ENCODE measurements at regions not wholly inside any gene's neighbourhood (a gene's known extent, or its start where the extent isn't known, plus 50 kb on each side); places are given as distances from the start of the nearest gene placed in this dataset.

DNA sequence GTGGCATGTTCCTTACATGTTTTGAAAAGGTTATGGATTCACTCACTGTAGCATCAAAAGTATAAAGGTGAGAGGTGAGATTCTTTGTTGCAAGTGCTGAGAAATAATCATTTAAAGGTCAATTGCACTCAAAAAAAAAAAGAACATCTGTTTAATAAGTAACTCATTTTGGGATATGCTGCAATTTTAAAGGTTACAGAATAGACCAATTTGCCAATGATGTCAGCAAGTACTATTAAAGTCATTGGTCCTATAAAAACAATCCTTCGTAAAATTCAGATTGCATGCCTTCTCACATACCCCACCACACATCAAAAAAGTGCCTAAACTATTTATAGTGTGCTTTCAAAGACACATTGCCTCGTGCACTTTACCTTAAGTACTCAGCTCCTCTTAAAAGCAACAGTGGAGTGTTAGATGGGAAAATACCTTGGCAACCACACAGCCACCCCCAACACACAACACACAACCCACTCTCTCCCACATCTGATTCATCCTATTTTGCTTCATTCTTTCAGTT is 218.2 kb upstream of the ADGRL2 start:
- peaks cover 8% of the 10 kb centered on the region for H3K27me3 Mint-ChIP-seq (ENCODE audit: insufficient read depth)
- no peak for DNase-seq
- TF ChIP-seq, protein P1, sequence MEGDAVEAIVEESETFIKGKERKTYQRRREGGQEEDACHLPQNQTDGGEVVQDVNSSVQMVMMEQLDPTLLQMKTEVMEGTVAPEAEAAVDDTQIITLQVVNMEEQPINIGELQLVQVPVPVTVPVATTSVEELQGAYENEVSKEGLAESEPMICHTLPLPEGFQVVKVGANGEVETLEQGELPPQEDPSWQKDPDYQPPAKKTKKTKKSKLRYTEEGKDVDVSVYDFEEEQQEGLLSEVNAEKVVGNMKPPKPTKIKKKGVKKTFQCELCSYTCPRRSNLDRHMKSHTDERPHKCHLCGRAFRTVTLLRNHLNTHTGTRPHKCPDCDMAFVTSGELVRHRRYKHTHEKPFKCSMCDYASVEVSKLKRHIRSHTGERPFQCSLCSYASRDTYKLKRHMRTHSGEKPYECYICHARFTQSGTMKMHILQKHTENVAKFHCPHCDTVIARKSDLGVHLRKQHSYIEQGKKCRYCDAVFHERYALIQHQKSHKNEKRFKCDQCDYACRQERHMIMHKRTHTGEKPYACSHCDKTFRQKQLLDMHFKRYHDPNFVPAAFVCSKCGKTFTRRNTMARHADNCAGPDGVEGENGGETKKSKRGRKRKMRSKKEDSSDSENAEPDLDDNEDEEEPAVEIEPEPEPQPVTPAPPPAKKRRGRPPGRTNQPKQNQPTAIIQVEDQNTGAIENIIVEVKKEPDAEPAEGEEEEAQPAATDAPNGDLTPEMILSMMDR (IDR thresholded peaks at IDR 0.05): no peak

DNA sequence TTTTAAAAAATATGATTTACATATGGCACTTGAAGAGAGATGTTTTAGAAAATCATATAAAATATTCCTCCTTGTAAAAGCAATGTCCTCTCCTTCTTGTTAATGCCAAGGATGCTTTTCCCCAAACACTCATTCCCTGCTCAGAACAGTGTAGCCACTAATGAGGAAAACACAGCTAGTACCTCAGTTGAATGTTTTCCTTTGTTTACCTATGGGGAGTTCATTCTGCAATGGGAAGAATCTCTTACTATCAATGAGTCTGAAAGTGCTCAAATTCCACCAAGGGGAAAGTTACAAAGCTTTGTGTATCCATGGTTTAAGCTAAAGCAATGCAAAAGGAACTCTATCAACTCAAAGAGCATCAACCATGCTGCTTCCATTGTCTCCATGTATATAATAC is 221.9 kb upstream of the ADGRL2 start:
- Mint-ChIP-seq H3K9me3 (no peaks in the 10 kb centered on the region), H3K4me1 (ENCODE audit: low read depth) (no peaks in the 10 kb centered on the region), H3K27me3 (ENCODE audit: insufficient read depth) (peaks cover 8% of the 10 kb centered on the region), H3K4me3 (no peak overlapping the region), H3K27ac (no peak overlapping the region), H3K36me3 (ENCODE audit: low read depth) (no peaks in the 10 kb centered on the region)
- TF ChIP-seq, protein P1 (IDR thresholded peaks at IDR 0.05): no peak
- DNase-seq: no peak

More for the DNA sequence above, 218.2 kb upstream of the ADGRL2 start:
- H3K4me1 Mint-ChIP-seq (ENCODE audit: low read depth): no peaks in the 10 kb centered on the region
- H3K36me3 Mint-ChIP-seq (ENCODE audit: low read depth): no peaks in the 10 kb centered on the region
- no peak overlapping the region for H3K4me3 Mint-ChIP-seq
- H3K9me3 Mint-ChIP-seq: no peaks in the 10 kb centered on the region
- no peak overlapping the region for H3K27ac Mint-ChIP-seq

DNA sequence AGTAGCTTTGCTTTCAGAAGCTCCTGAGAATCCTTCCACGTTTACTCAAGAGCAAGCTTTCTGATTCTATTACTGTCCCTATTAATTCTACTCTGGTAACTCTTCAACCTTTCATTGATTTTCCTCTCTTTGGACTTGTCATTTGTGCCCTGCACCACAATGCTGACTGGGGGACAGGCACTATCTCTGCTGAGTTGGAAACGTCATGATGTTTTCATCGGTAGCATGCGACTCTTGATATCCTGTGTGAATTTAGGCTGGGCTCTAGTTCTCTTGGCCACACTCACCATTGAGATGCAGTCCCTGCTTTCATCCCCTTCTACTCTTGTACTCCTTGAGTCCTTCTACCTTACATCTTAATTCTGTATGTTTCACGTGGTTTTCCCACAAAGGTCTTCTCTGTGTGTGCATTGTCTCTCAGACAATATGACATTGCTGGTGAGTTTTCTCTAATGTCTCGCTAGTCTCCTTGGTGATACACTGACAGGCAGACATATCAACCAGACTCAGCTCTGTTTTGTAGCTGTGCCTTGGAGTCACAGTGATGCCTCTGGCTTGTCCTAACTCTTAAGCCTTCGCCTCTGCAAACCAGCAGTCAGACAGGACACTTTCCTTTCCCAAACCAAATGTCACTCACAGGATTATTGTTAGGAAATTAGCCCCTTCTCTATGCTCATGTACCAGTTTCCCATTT is 223.6 kb upstream of the ADGRL2 start:
- peaks cover 5% of the 10 kb centered on the region for H3K27me3 Mint-ChIP-seq (ENCODE audit: insufficient read depth)
- TF ChIP-seq, protein P1 (IDR thresholded peaks at IDR 0.05): no peak
- H3K9me3 Mint-ChIP-seq: no peaks in the 10 kb centered on the region
- no peak overlapping the region for H3K27ac Mint-ChIP-seq
- no peaks in the 10 kb centered on the region for H3K36me3 Mint-ChIP-seq (ENCODE audit: low read depth)
- H3K4me1 Mint-ChIP-seq (ENCODE audit: low read depth): peaks cover 3% of the 10 kb centered on the region; the same call in 1 of the 2 replicates
- no peak overlapping the region for H3K4me3 Mint-ChIP-seq
- no peak for DNase-seq

DNA sequence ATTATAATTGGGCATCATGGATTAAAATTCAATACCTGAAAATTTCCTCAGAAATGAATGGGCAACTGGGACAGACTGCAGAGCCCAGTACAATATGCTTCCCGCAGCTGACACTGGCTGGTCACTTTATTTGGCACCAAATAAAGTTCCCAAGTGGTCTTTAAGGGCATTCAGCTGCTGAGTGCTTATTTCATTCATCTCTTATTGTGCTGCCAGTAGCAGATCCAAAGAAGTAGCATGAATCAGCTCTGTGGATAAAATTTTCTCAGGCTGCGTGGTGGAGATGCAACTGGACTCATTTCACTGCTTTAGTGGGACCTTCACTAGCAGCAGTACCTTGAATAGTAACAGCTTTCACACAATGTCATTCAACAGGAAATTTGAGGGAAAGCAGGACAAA is 226.3 kb upstream of the ADGRL2 start:
- H3K36me3 Mint-ChIP-seq (ENCODE audit: low read depth): no peaks in the 10 kb centered on the region
- peaks cover 6% of the 10 kb centered on the region; the same call in 1 of the 2 replicates for H3K4me1 Mint-ChIP-seq (ENCODE audit: low read depth)

DNA sequence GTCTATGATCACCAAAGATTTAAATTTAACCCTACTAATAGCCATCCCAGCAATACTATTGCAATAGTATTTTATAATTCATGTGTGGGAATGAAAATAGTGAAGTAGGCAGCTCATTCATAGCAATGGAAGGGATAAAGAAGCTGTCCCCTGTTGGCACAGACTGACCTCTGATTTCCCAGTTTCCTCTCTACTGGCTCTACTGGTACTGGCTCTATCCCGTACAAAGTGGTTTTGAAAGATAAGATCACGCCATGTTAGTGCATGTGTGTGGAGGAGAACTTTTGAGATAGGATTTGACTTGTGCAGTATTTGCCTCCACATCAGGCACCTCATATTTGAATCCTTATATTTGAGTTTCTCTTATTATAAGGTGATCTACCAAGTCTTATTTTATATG is 227.3 kb upstream of the ADGRL2 start:
- no peak overlapping the region for H3K27ac Mint-ChIP-seq
- no peaks in the 10 kb centered on the region for H3K9me3 Mint-ChIP-seq
- no peaks in the 10 kb centered on the region for H3K36me3 Mint-ChIP-seq (ENCODE audit: low read depth)
- H3K4me3 Mint-ChIP-seq: no peak overlapping the region
- DNase-seq: no peak
- peaks cover 6% of the 10 kb centered on the region; the same call in 1 of the 2 replicates for H3K4me1 Mint-ChIP-seq (ENCODE audit: low read depth)
- H3K27me3 Mint-ChIP-seq (ENCODE audit: insufficient read depth): no peaks in the 10 kb centered on the region; the same call in none of the 2 replicates
- TF ChIP-seq, protein P1 (IDR thresholded peaks at IDR 0.05): no peak

More for the DNA sequence above, 226.3 kb upstream of the ADGRL2 start:
- Mint-ChIP-seq H3K27ac (no peak overlapping the region), H3K9me3 (no peaks in the 10 kb centered on the region), H3K4me3 (no peak overlapping the region), H3K27me3 (ENCODE audit: insufficient read depth) (no peaks in the 10 kb centered on the region; the same call in none of the 2 replicates)
- no peak for DNase-seq
- TF ChIP-seq, protein P1 (IDR thresholded peaks at IDR 0.05): no peak

All from HFFc6 (cell line).